ENCODE measurements at regions not wholly inside any gene's neighbourhood (a gene's known extent, or its start where the extent isn't known, plus 50 kb on each side); places are given as distances from the start of the nearest gene placed in this dataset.

DNA sequence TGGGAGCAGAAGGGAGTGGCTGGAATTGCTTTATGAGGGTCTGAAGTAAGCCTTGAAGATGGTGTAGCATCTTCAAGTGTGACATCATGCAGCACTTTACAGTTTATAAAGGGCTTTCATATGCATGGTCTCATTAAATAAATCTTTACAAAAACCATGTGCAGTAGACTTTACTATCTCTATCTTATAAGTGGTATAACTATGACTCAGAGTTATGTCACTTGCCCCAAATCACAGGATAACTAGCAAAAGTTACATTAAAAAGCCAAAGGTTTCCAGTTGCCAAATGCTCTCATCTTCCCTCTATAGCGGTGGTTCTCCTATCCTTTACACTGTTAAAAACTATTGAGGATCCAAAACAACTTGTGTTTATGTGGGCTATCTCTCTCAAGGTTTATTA is 687.7 kb upstream of the MARCKS start:
- TF ChIP-seq POLR2A (IDR thresholded peaks at IDR 0.05; ENCODE audit: low read length): no peak
- no peak for TF ChIP-seq GATA1 (IDR thresholded peaks at IDR 0.05; ENCODE audit: low read depth, low read length)
